GM19023 (cell line): ENCODE measurements at regions not wholly inside any gene's neighbourhood (a gene's known extent, or its start where the extent isn't known, plus 50 kb on each side); places are given as distances from the start of the nearest gene placed in this dataset.
"Not testable (repeated sequence)": the region's sequence is repeated elsewhere in the genome, so short reads cannot be mapped to it uniquely, and the experiment has no call there.

ENCODE experiments used
- ATAC-seq: cut with Tn5 transposase; IDR thresholded peaks from one replicate; pipeline ENCODE4 v1.9.1; 2021; ENCODE audit warnings: mild to moderate bottlenecking, moderate library complexity; ENCODE audit not compliant: unreplicated experiment

GRCh38 chr6:8881663-8882062 lies 446.3 kb upstream of the SLC35B3 start:
- ATAC-seq: no peak

GRCh38 chr6:8879334-8879733 lies 444.0 kb upstream of the SLC35B3 start:
- ATAC-seq: no peak

- no peak for ATAC-seq
These were observed 440.6 kb upstream of the SLC35B3 start for GRCh38 chr6:8875986-8876385.

- ATAC-seq: no peak
These were observed 437.2 kb upstream of the SLC35B3 start for GRCh38 chr6:8872589-8872988.

GRCh38 chr6:8865451-8865850 lies 430.1 kb upstream of the SLC35B3 start:
- ATAC-seq: no peak

GRCh38 chr6:8860671-8861070 lies 425.3 kb upstream of the SLC35B3 start:
- ATAC-seq: no peak

GRCh38 chr6:8859501-8859900 lies 424.2 kb upstream of the SLC35B3 start:
- ATAC-seq: no peak

GRCh38 chr6:8858854-8859331 lies 423.5 kb upstream of the SLC35B3 start:
- no peak for ATAC-seq

- no peak for ATAC-seq
These were observed 421.8 kb upstream of the SLC35B3 start for GRCh38 chr6:8857160-8857559.

- no peak for ATAC-seq
These were observed 420.1 kb upstream of the SLC35B3 start for GRCh38 chr6:8855411-8855810.

GRCh38 chr6:8852332-8852731 lies 417.0 kb upstream of the SLC35B3 start:
- no peak for ATAC-seq

- not testable (repeated sequence) for ATAC-seq
These were observed 411.3 kb upstream of the SLC35B3 start for GRCh38 chr6:8846680-8847079.

- no peak for ATAC-seq
These were observed 410.3 kb upstream of the SLC35B3 start for GRCh38 chr6:8845690-8846089.

- ATAC-seq: no peak
These were observed 409.6 kb upstream of the SLC35B3 start for GRCh38 chr6:8844968-8845367.

GRCh38 chr6:8839626-8840025 lies 404.3 kb upstream of the SLC35B3 start:
- no peak for ATAC-seq

GRCh38 chr6:8837343-8837742 lies 402.0 kb upstream of the SLC35B3 start:
- ATAC-seq: no peak

- not testable (repeated sequence) for ATAC-seq
These were observed 397.4 kb upstream of the SLC35B3 start for GRCh38 chr6:8832695-8833094.

- ATAC-seq: no peak
These were observed 396.2 kb upstream of the SLC35B3 start for GRCh38 chr6:8831366-8832152.

GRCh38 chr6:8830794-8831193 lies 395.4 kb upstream of the SLC35B3 start:
- no peak for ATAC-seq

GRCh38 chr6:8829796-8830195 lies 394.5 kb upstream of the SLC35B3 start:
- ATAC-seq: no peak

GRCh38 chr6:8829296-8829695 lies 394.0 kb upstream of the SLC35B3 start:
- no peak for ATAC-seq

- no peak for ATAC-seq
These were observed 393.0 kb upstream of the SLC35B3 start for GRCh38 chr6:8828376-8828775.

GRCh38 chr6:8825726-8826125 lies 390.4 kb upstream of the SLC35B3 start:
- no peak for ATAC-seq
